DLD1 (cell line): ENCODE measurements at regions not wholly inside any gene's neighbourhood (a gene's known extent, or its start where the extent isn't known, plus 50 kb on each side); places are given as distances from the start of the nearest gene placed in this dataset.

Experiments
- in situ Hi-C: cut with HindIII; loops from 2 replicates; pipeline ENCODE4 v1.10.0; 2017; ENCODE audit warnings: low sequenced_read_pairs

DNA sequence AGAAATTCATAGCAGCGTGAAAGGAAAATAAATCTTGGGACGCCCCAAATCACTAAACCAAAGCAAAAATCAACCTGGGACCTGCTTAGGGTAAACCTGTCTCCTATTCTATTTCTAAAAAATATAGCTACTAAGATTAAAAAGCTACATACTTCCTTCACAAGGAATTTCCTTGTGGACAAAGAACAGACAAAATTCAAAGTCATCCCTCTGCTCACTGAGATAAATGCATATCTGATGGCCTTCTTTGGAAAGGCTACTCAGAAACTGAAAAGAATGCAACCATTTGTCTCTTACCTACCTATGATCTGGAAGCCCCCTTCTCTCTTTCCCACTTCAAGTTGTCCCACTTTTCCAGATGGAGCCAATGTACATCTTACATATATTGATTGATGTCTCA lies 93.0 kb upstream of the CNOT2 start:
- in situ Hi-C loops = no loop called here

DNA sequence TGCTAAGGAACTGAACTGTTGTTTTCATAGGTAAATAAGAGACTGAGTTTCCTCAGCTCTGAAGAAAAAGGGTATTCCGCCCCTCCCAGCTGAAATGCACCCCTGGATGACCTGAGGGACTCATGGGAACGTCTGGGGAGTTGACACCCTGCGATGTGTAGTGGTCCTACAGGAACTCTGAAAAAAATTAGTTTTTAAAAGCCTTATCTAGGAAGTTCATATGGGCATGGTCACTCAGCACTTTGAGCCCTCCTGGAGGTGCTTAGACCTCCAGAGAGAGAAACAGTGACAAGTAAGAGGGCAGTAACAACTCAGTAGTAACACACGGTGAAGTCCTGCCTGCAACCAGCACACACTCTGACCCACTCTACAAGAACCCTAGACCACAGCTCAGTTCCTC lies 91.2 kb upstream of the CNOT2 start:
- in situ Hi-C loops = no loop called here

DNA sequence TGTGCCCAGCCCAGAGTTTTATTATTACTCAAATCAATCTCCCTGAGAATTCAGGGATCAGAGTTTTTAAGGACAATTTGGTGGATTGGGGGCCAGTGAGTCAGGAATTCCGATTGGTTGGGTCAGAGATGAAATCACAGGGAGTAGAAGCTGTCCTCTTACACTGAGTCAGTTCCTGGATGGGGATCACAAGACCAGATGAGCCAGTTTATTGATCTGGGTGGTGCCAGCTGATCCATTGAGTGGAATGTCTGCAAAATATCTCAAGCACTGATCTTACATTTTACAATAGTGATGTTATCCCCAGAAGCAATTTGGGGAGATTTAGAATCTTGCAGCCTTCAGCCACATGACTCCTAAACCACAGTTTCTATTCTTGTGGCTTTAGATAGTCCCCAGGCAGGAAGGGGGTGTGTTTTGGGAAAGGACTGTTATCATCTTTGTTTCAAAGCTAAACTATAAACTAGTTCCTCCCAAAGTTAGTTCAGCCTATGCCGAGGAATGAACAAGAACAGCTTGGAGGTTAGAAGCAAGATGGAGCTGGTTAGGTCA lies 89.1 kb upstream of the CNOT2 start:
- in situ Hi-C loops = no loop called here

DNA sequence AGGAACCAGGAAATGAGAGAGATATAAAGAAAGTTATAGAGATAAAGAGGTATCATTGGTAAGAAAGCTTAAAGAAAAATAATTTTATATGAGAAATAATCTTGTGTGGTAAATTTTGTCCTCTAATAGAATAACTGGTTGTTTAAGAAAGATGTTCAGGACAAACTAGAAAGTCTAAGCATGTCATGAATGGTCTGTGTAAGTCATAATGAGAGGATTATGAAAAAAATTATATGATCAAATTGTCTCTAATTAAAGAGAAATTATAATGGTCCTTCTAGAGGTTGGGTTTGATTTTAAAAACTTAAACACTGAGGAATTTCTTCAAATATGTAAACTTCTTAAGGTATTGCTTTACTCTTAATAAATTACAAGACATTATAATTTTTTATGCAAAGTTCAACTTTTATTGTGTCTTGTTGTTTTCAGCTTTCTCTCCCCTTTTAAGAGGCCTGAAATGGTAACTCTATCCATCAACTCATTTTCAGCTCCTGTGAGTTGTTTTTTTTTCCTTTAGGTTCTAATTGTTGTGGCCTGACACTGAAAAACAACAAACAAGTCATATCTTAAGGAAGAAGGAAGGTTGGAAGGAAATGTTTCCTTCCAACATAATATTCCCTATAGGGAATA lies 88.2 kb upstream of the CNOT2 start:
- in situ Hi-C loops = no loop called here

DNA sequence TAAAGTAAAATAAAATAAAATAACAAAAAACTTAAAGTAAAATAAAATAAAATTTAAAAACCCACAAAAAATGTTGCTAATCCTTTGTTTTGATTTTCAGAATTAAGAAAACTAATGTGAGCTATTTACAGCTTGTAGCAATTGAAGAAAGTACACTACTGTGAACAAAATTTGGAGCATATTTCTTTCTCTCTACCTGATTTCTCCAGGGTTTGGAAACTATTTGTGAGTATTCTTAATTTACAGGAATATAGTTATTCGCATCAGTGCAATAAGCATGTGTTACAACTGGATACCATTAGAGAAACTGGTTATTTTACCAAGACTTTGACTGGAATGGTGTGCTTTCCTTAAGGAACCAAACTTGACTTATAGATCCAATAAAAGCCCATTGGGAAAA lies 86.1 kb upstream of the CNOT2 start:
- in situ Hi-C loops = no loop called here

DNA sequence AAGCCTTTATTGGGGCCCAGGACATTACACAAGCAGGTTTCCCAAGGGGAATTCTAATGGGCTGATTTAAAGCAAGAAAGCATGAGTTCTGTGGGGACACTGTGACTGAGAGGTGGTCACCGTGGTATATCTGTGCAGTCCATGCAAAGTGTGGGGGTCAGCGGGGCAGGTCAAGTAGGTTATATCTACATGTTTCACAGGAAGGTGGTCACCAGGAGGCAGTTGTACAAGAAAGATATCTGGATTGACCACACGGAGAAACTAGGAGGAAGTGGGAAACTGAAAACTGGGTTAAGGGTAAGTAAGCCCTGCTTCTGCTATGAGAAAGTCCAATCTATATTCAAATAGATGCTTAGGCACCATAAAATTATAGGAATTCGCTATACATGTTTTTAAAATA lies 77.8 kb upstream of the CNOT2 start:
- in situ Hi-C loops = no loop called here

DNA sequence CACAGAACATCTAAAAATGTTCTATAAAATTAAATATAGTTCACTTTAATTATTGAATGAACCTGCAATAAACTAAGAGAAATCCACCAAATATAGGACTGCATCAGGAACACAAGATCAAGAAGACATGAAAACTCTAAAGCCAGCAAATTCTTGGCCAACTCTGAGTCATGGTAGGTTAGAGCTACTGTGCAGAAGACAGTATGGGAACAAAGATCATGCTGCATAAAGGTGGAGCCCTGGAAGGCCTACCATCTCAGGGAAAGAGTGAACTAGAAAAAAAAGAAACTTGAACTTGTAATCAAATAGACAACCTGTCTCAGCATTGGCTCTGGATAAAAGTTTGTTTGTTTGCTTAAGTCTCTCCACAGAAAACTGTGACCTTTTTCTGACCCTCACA lies 66.9 kb upstream of the CNOT2 start:
- in situ Hi-C loops = no loop called here

DNA sequence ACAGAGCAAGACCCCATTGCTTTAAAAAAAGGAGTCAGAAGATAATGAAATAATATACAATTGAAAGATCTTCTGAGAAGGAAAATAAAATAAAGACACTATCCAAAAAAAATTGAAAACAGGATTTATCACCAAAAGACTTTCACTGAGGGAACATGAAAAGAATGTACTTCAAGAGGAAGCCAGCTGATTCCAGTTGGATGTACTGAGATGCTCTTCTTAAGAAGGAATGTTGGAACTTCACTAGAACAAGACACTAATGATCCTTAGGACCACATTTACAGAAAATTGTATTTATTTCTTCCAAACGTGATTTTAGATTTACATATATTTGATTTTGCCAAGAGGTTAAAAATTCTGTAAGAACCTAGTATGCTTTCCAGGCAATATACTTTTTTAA lies 65.6 kb upstream of the CNOT2 start:
- in situ Hi-C loops = no loop called here

DNA sequence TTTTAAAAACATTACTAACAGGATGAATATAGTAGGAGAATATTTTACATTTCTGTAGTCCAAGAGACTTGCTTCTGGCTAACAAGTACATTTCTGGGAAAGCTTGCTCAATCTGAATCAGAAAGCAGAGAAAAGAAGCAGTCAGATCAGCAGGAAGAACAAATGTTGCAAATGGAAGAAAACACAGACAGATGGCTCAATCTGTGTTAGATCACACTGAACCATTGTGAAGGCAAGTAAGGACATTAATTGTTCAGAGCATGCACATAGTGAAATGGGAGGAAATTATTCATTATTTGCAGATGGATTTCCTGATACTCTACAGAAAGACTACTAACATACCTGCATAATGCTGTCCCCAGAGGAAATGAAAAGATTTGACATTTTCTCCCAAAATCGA lies 65.2 kb upstream of the CNOT2 start:
- in situ Hi-C loops = no loop called here

DNA sequence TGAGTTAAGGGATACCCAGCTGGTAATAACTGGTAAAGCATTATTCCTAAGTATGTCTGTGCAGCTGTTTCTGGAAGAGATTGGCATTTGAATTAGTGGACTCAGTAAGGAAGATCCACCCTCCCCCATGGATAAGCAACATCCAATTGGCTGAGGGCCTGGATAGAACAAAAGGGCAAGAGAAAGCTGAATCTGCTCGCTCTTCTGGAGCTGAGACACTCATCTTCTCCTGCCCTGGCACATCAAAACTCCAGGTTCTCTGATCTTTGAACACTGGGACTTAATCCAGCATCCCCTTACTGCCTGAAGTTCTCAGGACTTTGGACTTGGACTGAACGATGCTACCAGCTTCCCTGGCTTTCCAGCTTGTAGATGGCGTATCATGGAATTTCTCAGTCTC lies 63.1 kb upstream of the CNOT2 start:
- in situ Hi-C loops = no loop called here

DNA sequence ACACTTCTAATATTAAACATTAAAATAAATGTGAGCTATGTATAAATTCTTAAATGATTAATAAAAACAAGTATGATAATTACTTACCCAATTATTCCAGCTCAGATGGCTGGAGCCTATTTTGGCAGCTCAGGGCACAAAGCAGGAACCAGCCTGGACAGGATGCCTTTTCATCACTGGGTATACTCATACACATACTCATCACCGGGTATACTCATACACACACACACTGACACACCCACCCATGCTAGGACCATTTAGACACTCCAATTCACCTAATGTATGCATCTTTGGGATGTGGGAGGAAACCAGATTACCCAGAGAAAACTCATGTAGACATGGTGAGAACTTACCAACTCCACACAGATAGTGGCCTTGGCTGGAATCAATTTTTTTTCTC lies 57.9 kb upstream of the CNOT2 start:
- in situ Hi-C loops = no loop called here

DNA sequence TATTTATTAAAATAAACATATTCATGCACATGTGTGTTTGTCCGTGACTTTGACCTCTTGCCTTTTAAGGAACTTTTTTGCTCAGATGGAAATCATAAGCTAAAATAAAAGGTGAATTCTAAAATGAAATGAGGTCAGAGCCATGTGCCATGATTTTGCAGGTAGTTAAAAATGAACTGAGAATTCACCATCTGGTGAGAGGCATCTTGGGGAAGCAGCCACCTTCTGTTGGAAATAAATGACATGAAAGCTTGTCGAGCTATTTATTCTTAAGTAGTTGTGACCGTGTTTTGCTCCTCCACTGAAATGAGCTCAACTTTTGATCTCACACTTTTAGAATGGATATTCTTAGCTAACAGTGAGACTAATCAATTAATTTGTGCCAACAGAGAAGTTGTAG lies 56.8 kb upstream of the CNOT2 start:
- in situ Hi-C loops = no loop called here

DNA sequence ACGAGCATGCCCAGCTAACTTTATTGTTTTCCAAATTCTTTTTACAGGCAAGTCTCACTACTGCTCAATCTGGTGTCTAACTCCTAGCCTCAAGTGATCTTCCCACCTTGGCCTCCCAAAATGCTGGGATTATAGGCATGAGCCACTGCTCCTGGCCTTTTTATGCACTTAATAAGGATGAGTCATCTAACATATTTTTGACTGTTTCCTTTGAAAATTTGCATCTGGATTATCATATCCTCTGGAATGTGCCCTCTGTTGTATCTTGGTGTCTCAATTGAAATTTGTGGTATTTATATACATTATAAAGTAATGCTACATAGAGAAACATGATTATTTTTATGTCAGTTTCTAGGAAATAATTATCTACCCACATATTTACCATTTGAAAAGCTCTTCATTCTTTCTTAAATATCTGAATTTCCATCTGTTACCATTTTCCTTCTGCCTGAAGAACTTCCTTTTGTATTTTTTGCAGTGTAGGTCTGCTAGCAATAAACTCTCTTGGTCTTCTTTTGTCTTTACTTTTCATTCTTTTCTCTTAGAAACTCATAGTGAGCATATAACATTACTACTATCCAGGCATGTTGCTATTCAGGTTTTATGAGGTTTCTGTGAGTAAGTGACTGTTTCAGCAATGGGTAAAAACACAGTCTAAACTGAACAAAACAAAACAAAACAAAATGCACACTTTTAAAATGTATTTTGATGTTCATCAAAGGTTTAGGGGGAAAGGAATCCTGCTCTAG lies 52.8 kb upstream of the CNOT2 start:
- in situ Hi-C loops = no loop called here
